ENCODE measurements at regions not wholly inside any gene's neighbourhood (a gene's known extent, or its start where the extent isn't known, plus 50 kb on each side); places are given as distances from the start of the nearest gene placed in this dataset.

DNA sequence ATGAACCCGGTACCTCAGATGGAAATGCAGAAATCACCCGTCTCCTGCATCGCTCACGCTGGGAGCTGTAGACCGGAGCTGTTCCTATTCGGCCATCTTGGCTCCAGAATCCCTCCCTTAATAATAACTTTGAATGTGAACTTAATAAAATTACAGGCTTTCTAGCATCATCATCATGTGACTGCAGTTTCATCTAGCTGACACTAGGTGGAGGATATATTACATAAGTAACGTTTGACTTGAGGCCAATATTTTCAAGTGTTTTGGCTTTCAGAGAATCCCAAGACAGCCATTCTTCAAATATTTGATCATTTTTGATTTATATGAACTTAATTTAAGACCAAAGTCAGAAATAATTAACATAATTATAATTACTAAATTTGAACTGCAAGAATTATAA is 474.9 kb upstream of the CDH10 start:
- no peak for DNase-seq (ENCODE audit: low spot score in 2 of 2)
- H3K27me3 ChIP-seq = no peaks in the 10 kb centered on the region
- intact Hi-C loops (cut with DNase I) = no loop called here
- H3K27ac ChIP-seq = no peak overlapping the region
- no peaks in the 10 kb centered on the region for H3K4me1 ChIP-seq
- H3K36me3 ChIP-seq = no peaks in the 10 kb centered on the region
- TF ChIP-seq, protein P1, sequence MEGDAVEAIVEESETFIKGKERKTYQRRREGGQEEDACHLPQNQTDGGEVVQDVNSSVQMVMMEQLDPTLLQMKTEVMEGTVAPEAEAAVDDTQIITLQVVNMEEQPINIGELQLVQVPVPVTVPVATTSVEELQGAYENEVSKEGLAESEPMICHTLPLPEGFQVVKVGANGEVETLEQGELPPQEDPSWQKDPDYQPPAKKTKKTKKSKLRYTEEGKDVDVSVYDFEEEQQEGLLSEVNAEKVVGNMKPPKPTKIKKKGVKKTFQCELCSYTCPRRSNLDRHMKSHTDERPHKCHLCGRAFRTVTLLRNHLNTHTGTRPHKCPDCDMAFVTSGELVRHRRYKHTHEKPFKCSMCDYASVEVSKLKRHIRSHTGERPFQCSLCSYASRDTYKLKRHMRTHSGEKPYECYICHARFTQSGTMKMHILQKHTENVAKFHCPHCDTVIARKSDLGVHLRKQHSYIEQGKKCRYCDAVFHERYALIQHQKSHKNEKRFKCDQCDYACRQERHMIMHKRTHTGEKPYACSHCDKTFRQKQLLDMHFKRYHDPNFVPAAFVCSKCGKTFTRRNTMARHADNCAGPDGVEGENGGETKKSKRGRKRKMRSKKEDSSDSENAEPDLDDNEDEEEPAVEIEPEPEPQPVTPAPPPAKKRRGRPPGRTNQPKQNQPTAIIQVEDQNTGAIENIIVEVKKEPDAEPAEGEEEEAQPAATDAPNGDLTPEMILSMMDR (IDR thresholded peaks at IDR 0.05) = no peak
- H3K9me3 ChIP-seq = no peaks in the 10 kb centered on the region
- no peak overlapping the region for H3K4me3 ChIP-seq

DNA sequence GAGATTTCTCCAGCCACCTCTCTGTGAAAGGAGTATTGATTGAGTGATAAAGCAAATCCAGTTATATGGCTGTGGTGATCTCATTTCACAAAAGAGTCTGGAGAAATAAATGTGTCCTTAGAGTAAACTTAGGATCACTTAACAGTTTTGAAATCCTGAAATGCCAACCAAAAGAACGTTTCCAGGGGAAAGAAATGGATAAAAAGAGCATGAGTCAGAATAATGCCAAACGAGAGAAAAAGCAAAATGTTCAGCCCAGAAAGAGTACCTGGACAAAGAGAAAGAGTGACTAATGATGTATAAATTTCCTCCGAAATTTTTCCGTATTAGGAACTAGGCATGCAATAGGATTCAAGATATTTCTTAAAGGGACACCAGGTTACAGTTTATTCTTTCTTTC is 463.1 kb upstream of the CDH10 start:
- TF ChIP-seq, protein P1 (IDR thresholded peaks at IDR 0.05) = no peak
- Histone ChIP-seq H3K27me3 (no peaks in the 10 kb centered on the region), H3K36me3 (no peaks in the 10 kb centered on the region), H3K9me3 (no peaks in the 10 kb centered on the region), H3K27ac (no peak overlapping the region), H3K4me3 (no peak overlapping the region), H3K4me1 (no peaks in the 10 kb centered on the region)
- DNase-seq (ENCODE audit: low spot score in 2 of 2) = no peak
- intact Hi-C loops (cut with DNase I) = no loop called here

DNA sequence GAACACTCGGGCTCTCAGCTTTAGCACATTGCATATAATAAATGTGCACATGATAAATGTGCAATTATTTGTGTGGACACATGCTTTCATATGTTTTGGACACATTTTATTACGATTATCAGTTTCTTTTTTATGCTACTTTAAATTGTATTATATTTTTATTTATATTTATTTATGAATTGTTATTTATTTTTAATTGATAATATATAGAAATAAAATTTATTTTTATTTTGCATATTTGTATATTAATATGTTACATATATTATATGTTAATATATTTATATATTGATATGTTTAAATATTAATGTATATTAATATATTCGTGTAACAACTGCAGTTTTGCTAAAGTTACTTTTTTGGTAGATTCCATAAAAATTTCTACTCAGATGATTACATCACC is 454.8 kb upstream of the CDH10 start:
- TF ChIP-seq, protein P1 (IDR thresholded peaks at IDR 0.05) = no peak
- no peak for DNase-seq (ENCODE audit: low spot score in 2 of 2)
- H3K27ac ChIP-seq = no peak overlapping the region
- H3K36me3 ChIP-seq = no peaks in the 10 kb centered on the region
- no peaks in the 10 kb centered on the region for H3K9me3 ChIP-seq
- intact Hi-C loops (cut with DNase I) = no loop called here
- H3K27me3 ChIP-seq = no peaks in the 10 kb centered on the region
- no peaks in the 10 kb centered on the region for H3K4me1 ChIP-seq
- H3K4me3 ChIP-seq = no peak overlapping the region

DNA sequence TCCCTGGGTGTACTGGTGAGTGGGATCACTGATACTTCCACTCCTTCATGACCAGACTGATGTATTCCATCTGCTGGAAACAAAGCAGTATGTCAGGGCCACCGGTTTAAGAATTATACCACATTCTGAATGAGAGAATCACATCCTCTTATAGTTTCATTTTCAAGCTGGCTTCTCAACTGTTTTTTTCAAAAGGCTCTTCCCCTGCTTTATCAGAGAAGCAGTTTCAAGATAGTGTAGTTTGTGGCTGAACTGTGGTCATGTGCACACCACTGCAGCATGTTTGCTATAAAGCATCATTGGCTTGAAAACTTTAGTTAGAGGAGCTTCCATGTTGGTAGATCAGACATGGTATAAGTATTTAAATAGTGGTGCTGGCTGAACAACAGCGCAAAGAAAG is 450.5 kb upstream of the CDH10 start:
- Histone ChIP-seq H3K9me3 (no peaks in the 10 kb centered on the region), H3K4me1 (no peaks in the 10 kb centered on the region), H3K27ac (no peak overlapping the region), H3K36me3 (no peaks in the 10 kb centered on the region), H3K27me3 (no peaks in the 10 kb centered on the region), H3K4me3 (no peak overlapping the region)
- DNase-seq (ENCODE audit: low spot score in 2 of 2) = no peak
- intact Hi-C loops (cut with DNase I) = no loop called here
- TF ChIP-seq, protein P1 (IDR thresholded peaks at IDR 0.05) = no peak

DNA sequence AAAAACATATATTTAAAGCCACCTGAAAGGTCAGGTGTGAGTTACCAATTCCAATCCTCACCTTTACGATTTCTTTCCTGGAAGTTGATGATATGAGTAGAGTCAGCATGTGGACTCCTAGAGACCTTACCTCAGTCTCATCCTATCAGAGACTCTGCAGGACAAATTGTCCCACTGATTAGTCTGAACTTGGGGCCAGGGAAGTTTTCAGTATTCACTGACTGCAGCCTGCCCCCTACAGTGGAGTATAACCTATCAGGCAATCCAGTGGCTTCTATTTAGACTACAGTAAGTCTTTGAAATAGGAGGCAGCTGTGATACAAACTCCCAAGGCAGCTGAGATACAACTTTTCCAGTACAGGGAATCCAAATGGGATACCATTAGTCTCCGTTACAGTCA is 449.4 kb upstream of the CDH10 start:
- intact Hi-C loops (cut with DNase I) = no loop called here
- Histone ChIP-seq H3K36me3 (no peaks in the 10 kb centered on the region), H3K9me3 (no peaks in the 10 kb centered on the region), H3K4me1 (no peaks in the 10 kb centered on the region), H3K27me3 (no peaks in the 10 kb centered on the region), H3K4me3 (no peak overlapping the region), H3K27ac (no peak overlapping the region)
- DNase-seq (ENCODE audit: low spot score in 2 of 2) = no peak
- TF ChIP-seq, protein P1 (IDR thresholded peaks at IDR 0.05) = no peak

DNA sequence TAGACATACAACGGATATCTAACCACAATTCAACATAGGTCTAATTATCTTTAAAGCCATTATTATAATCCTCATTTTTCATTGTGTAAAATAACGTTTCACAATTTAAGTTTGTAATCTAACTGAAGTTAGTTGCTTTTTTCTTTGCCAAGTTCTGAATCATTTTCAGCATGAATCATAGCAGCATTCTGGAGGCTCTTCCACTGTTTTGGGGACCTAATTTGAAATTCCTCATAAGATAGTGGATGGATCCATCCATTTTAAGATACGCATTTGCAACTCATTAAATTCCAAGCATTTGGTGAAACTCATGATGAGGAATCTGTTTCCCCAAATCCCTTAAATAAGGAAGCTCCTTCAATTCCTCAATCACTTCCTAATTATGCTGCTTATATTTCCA is 447.1 kb upstream of the CDH10 start:
- Histone ChIP-seq H3K36me3 (no peaks in the 10 kb centered on the region), H3K4me1 (no peaks in the 10 kb centered on the region), H3K9me3 (no peaks in the 10 kb centered on the region), H3K27me3 (no peaks in the 10 kb centered on the region), H3K27ac (no peak overlapping the region), H3K4me3 (no peak overlapping the region)
- TF ChIP-seq, protein P1 (IDR thresholded peaks at IDR 0.05) = no peak
- no peak for DNase-seq (ENCODE audit: low spot score in 2 of 2)
- intact Hi-C loops (cut with DNase I) = no loop called here
